Neuronal stem cell (in vitro differentiated cells): ENCODE measurements at regions not wholly inside any gene's neighbourhood (a gene's known extent, or its start where the extent isn't known, plus 50 kb on each side); places are given as distances from the start of the nearest gene placed in this dataset.
A peak's percentile ranks its signal among the peaks of the same experiment; 100 is the strongest.

Source experiments
- DNase-seq: peaks from one replicate; pipeline ENCODE4 v3.0.0-alpha.2; 2013; ENCODE audit warnings: low spot score
- H2AFZ ChIP-seq: one replicate; pipeline ENCODE4 v1.6.1; 2013; ENCODE audit warnings: mild to moderate bottlenecking, low read length, inconsistent platforms
- H2AK5ac ChIP-seq: 2 replicates; pipeline ENCODE4 v1.6.1; 2013; ENCODE audit warnings: low read depth, mild to moderate bottlenecking, inconsistent platforms, low read length, moderate library complexity, mixed read lengths
- H2BK120ac ChIP-seq: 2 replicates; pipeline ENCODE4 v1.6.1; 2013; ENCODE audit warnings: low read depth, mild to moderate bottlenecking, inconsistent platforms, low read length, moderate library complexity, mixed read lengths
- H2BK12ac ChIP-seq: one replicate; pipeline ENCODE4 v1.6.1; 2013; ENCODE audit warnings: low read length, inconsistent platforms
- H2BK15ac ChIP-seq: 2 replicates; pipeline ENCODE4 v1.6.1; 2013; ENCODE audit warnings: mild to moderate bottlenecking, low read length, inconsistent platforms, mixed read lengths
- H2BK5ac ChIP-seq: one replicate; pipeline ENCODE4 v1.6.1; 2013; ENCODE audit warnings: inconsistent platforms, mild to moderate bottlenecking, low read length, moderate library complexity
- H3K14ac ChIP-seq: one replicate; pipeline ENCODE4 v1.6.1; 2013; ENCODE audit warnings: low read length, inconsistent platforms
- H3K18ac ChIP-seq: 2 replicates; pipeline ENCODE4 v1.6.1; 2013; ENCODE audit warnings: low read length, inconsistent platforms
- H3K23ac ChIP-seq: 2 replicates; pipeline ENCODE4 v1.6.1; 2013; ENCODE audit warnings: low read depth, mild to moderate bottlenecking, mixed read lengths, low read length, inconsistent platforms; ENCODE audit not compliant: poor library complexity
- H3K27ac ChIP-seq: replicated peaks from 3 replicates; pipeline ENCODE4 v1.5.1; 2013; ENCODE audit warnings: low read length, inconsistent platforms
- H3K27me3 ChIP-seq, 3 experiments: 2 replicates each; pipeline ENCODE4 v1.6.1; 2013; ENCODE audit warnings: low read length in 3 of 3, mild to moderate bottlenecking in 2 of 3, inconsistent platforms in 1 of 3, low read depth in 1 of 3, mixed read lengths in 1 of 3, moderate library complexity in 1 of 3; ENCODE audit not compliant: control insufficient read depth in 3 of 3, insufficient read depth in 3 of 3
- H3K36me3 ChIP-seq, 2 donors: replicated peaks in 1 of 2; 2 replicates each; pipeline ENCODE4 v1.6.1; 2013; ENCODE audit warnings: low read length in 2 of 2; ENCODE audit not compliant: control insufficient read depth in 2 of 2, insufficient read depth in 2 of 2
- H3K4ac ChIP-seq: 2 replicates; pipeline ENCODE4 v1.6.1; 2013; ENCODE audit warnings: inconsistent platforms, mild to moderate bottlenecking, low read length, moderate library complexity
- H3K4me1 ChIP-seq, 2 donors: 1 replicate in 1 of 2; 2 replicates in 1 of 2; pipeline ENCODE4 v1.6.1; 2013; ENCODE audit warnings: low read length in 2 of 2, low read depth in 1 of 2; ENCODE audit not compliant: control insufficient read depth in 2 of 2, insufficient read depth in 1 of 2
- H3K4me2 ChIP-seq: one replicate; pipeline ENCODE4 v1.6.1; 2013; ENCODE audit warnings: mild to moderate bottlenecking, low read length, inconsistent platforms; ENCODE audit not compliant: insufficient read depth, poor library complexity, severe bottlenecking
- H3K4me3 ChIP-seq, 2 donors: 2 replicates each; pipeline ENCODE4 v1.5.1; 2013; ENCODE audit warnings: low read length in 2 of 2, mild to moderate bottlenecking in 2 of 2, inconsistent platforms in 1 of 2, moderate library complexity in 1 of 2
- H3K79me1 ChIP-seq: one replicate; pipeline ENCODE4 v1.6.1; 2013; ENCODE audit warnings: low read depth, mild to moderate bottlenecking, inconsistent platforms, low read length, moderate library complexity
- H3K9ac ChIP-seq: one replicate; pipeline ENCODE4 v1.6.1; 2013; ENCODE audit warnings: mild to moderate bottlenecking, low read depth, low read length, inconsistent platforms; ENCODE audit not compliant: poor library complexity
- H3K9me3 ChIP-seq, 2 donors: replicated peaks in 1 of 2; 2 replicates each; pipeline versions ENCODE3 to v1.6.1; 2013; ENCODE audit warnings: low read length in 2 of 2, mild to moderate bottlenecking in 2 of 2, inconsistent platforms in 1 of 2, low read depth in 1 of 2, mixed read lengths in 1 of 2, moderate library complexity in 1 of 2; ENCODE audit not compliant: control insufficient read depth in 2 of 2, insufficient read depth in 1 of 2
- H4K8ac ChIP-seq: one replicate; pipeline ENCODE4 v1.6.1; 2013; ENCODE audit warnings: low read depth, mild to moderate bottlenecking, inconsistent platforms, low read length, moderate library complexity
- H4K91ac ChIP-seq: one replicate; pipeline ENCODE4 v1.6.1; 2013; ENCODE audit warnings: low read length, low read depth, mild to moderate bottlenecking, inconsistent platforms; ENCODE audit not compliant: poor library complexity
- WGBS, 2 donors: extraction: QIAGEN DNeasy Blood & Tissue Kit; methylation state at CpG; one replicate each; pipeline ENCODE4 v1.1.7; 2013; ENCODE audit warnings: missing lambda C conversion rate in 2 of 2, mixed read lengths in 1 of 2; ENCODE audit not compliant: insufficient read length in 2 of 2, insufficient replicate concordance in 1 of 2; ENCODE audit errors: extremely low coverage in 2 of 2; 5-methylcytosine and 5-hydroxymethylcytosine counted together

DNA sequence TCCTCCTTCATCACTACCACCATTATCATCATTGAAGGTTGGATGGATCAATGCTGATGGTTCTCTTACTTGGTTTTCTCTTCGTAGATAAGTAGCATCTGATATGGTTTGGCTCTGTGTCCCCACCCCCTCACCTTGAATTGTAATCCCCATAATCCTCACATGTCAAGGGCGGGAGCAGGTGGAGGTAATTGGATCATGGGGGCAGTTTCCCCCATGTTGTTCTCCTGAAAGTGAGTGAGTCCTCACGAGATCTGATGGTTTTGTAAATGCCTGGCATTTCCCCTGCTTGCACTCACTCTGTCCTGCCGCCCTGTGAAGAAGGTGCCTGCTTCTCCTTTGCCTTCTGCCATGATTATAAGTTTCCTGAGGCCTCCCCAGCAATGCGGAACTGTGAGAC, 172.4 kb upstream of the PWP1 start:
- H2AK5ac ChIP-seq: no peak overlapping the region
- H3K9ac ChIP-seq: no peak overlapping the region
- H4K91ac ChIP-seq: no peak overlapping the region
- H3K27me3 ChIP-seq: no peaks in the 10 kb centered on the region
- H2BK5ac ChIP-seq: no peak overlapping the region
- no peaks in the 10 kb centered on the region for H3K36me3 ChIP-seq
- no peak overlapping the region for H2BK12ac ChIP-seq
- H2AFZ ChIP-seq: no peak overlapping the region
- no peak overlapping the region for H2BK15ac ChIP-seq
- H2BK120ac ChIP-seq: no peak overlapping the region
- H3K9me3 ChIP-seq: peaks cover 0 to 1% of the 10 kb centered on the region in 2 donors
- H3K79me1 ChIP-seq: no peaks in the 10 kb centered on the region
- H3K23ac ChIP-seq: no peak overlapping the region
- no peak overlapping the region for H3K27ac ChIP-seq
- H3K4ac ChIP-seq: no peak overlapping the region
- no peak overlapping the region for H4K8ac ChIP-seq
- no peak for DNase-seq
- H3K4me3 ChIP-seq: no peak overlapping the region
- no peak overlapping the region for H3K14ac ChIP-seq
- no peak overlapping the region for H3K4me2 ChIP-seq
- no peak overlapping the region for H3K18ac ChIP-seq
- H3K4me1 ChIP-seq: peaks cover 6% of the 10 kb centered on the region in 2 donors
- no CpG with 5 or more reads among the region's 5 CpGs for WGBS, 2 donors

GRCh38 chr12:107513636-107514400, 171.8 kb upstream of the PWP1 start:
- no CpG with 5 or more reads among the region's 3 CpGs for WGBS, 2 donors
- H2BK120ac ChIP-seq: no peak overlapping the region
- DNase-seq: no peak

GRCh38 chr12:107514887-107515445, 170.6 kb upstream of the PWP1 start:
- H4K8ac ChIP-seq: no peak overlapping the region
- no peak overlapping the region for H3K4ac ChIP-seq
- H3K14ac ChIP-seq: no peak overlapping the region
- no peaks in the 10 kb centered on the region for H3K27me3 ChIP-seq
- no peak overlapping the region for H4K91ac ChIP-seq
- no peak overlapping the region for H3K4me2 ChIP-seq
- H2BK12ac ChIP-seq: no peak overlapping the region
- no peak overlapping the region for H2BK5ac ChIP-seq
- no peak for DNase-seq
- no peak overlapping the region for H2BK120ac ChIP-seq
- H3K23ac ChIP-seq: no peak overlapping the region
- no peak overlapping the region for H3K4me3 ChIP-seq
- no peak overlapping the region for H3K27ac ChIP-seq
- H3K9me3 ChIP-seq: peaks cover 0 to 1% of the 10 kb centered on the region in 2 donors
- no peak overlapping the region for H2BK15ac ChIP-seq
- H3K9ac ChIP-seq: no peak overlapping the region
- no peak overlapping the region for H2AFZ ChIP-seq
- WGBS, 2 donors: no CpG with 5 or more reads among the region's 7 CpGs
- H3K79me1 ChIP-seq: no peaks in the 10 kb centered on the region
- no peak overlapping the region for H2AK5ac ChIP-seq
- peaks cover 3 to 9% of the 10 kb centered on the region in 2 donors for H3K4me1 ChIP-seq
- H3K18ac ChIP-seq: no peak overlapping the region
- H3K36me3 ChIP-seq: no peaks in the 10 kb centered on the region

More at GRCh38 chr12:107513636-107514400, 171.8 kb upstream of the PWP1 start:
- Histone ChIP-seq H3K4me1 (peaks cover 5 to 6% of the 10 kb centered on the region in 2 donors), H3K4me2 (no peak overlapping the region), H4K91ac (no peak overlapping the region), H2BK15ac (no peak overlapping the region), H3K14ac (no peak overlapping the region), H3K4me3 (no peak overlapping the region), H2AK5ac (no peak overlapping the region), H2BK5ac (no peak overlapping the region), H3K27me3 (no peaks in the 10 kb centered on the region), H3K9me3 (peaks cover 0 to 1% of the 10 kb centered on the region in 2 donors), H3K9ac (no peak overlapping the region), H3K36me3 (no peaks in the 10 kb centered on the region), H3K27ac (no peak overlapping the region), H3K79me1 (no peaks in the 10 kb centered on the region), H4K8ac (no peak overlapping the region), H3K4ac (no peak overlapping the region), H3K23ac (no peak overlapping the region), H2AFZ (no peak overlapping the region), H2BK12ac (no peak overlapping the region), H3K18ac (no peak overlapping the region)

- H4K91ac ChIP-seq: no peak overlapping the region
- no peak overlapping the region for H3K4ac ChIP-seq
- H2BK15ac ChIP-seq: no peak overlapping the region
- H3K9me3 ChIP-seq: peaks cover 0 to 1% of the 10 kb centered on the region in 2 donors
- WGBS, 2 donors: no CpG with 5 or more reads among the region's 2 CpGs
- no peak overlapping the region for H3K4me3 ChIP-seq
- H3K27ac ChIP-seq: no peak overlapping the region
- no peak overlapping the region for H3K23ac ChIP-seq
- no peak for DNase-seq
- H3K4me1 ChIP-seq: peaks cover 3 to 11% of the 10 kb centered on the region in 2 donors
- H2BK12ac ChIP-seq: no peak overlapping the region
- no peaks in the 10 kb centered on the region for H3K36me3 ChIP-seq
- H3K4me2 ChIP-seq: no peak overlapping the region
- H3K79me1 ChIP-seq: no peaks in the 10 kb centered on the region
- H3K27me3 ChIP-seq: no peaks in the 10 kb centered on the region
- no peak overlapping the region for H2AK5ac ChIP-seq
- no peak overlapping the region for H3K9ac ChIP-seq
- H4K8ac ChIP-seq: no peak overlapping the region
- no peak overlapping the region for H2BK5ac ChIP-seq
- H2BK120ac ChIP-seq: no peak overlapping the region
- H3K18ac ChIP-seq: no peak overlapping the region
- peak overlapping the region; percentile 1 for H2AFZ ChIP-seq
- H3K14ac ChIP-seq: no peak overlapping the region
Measured at GRCh38 chr12:107515446-107515958, 170.1 kb upstream of the PWP1 start.
